Caco-2 (cell line): ENCODE measurements at regions not wholly inside any gene's neighbourhood (a gene's known extent, or its start where the extent isn't known, plus 50 kb on each side); places are given as distances from the start of the nearest gene placed in this dataset.

Experiments
- BruUV-seq: library from RNA; stranded (reverse); fragments of 400-500 nt; replicated peaks from 2 replicates; lab custom pipeline; 2021; lab: Mats Ljungman, UMichigan
- CTCF ChIA-PET: fragments of 300-600 bp; sonication (Branson Sonifier 250); formaldehyde crosslinking; loops from one replicate; lab custom pipeline; 2022; ENCODE audit warnings: antibody characterized with exemption; lab: Charles Lee
- POLR2A ChIA-PET: fragments of 300-600 bp; sonication (Branson Sonifier 250); formaldehyde crosslinking; loops from one replicate; lab custom pipeline; 2022; ENCODE audit warnings: antibody characterized with exemption; lab: Charles Lee
- DNase-seq, 2 experiments: peaks; one replicate each; pipeline versions ENCODE4 v3.0.0 to v3.0.0-alpha.2; 2020 to 2022
- H3K27me3 ChIP-seq: replicated peaks from 2 replicates; pipeline ENCODE4 v1.6.0; 2011; ENCODE audit warnings: low read length; ENCODE audit not compliant: control insufficient read depth, insufficient read depth
- H3K36me3 ChIP-seq: 2 replicates; pipeline ENCODE4 v1.5.1; 2011; ENCODE audit warnings: low read length; ENCODE audit not compliant: control insufficient read depth, insufficient read depth
- H3K4me1 ChIP-seq: fragments of 250-450 bp; sonication (Bioruptor Pico); 2 replicates; pipeline ENCODE4 v1.5.1; 2020; ENCODE audit warnings: mild to moderate bottlenecking
- H3K4me3 ChIP-seq: 2 replicates; pipeline ENCODE4 v1.5.1; 2011; ENCODE audit warnings: low read depth, mild to moderate bottlenecking, control low read depth, low read length
- H3K9me3 ChIP-seq: fragments of 250-450 bp; sonication (Bioruptor Pico); 2 replicates; pipeline ENCODE4 v1.5.1; 2020; ENCODE audit warnings: mild to moderate bottlenecking, moderate library complexity
- H3K27ac Mint-ChIP-seq: one replicate; pipeline ENCODE4 v1.8.0; 2022; ENCODE audit warnings: mixed read lengths; ENCODE audit not compliant: unreplicated experiment
- H3K27me3 Mint-ChIP-seq: one replicate; pipeline ENCODE4 v1.8.0; 2022; ENCODE audit warnings: mixed read lengths; ENCODE audit not compliant: insufficient read depth, unreplicated experiment
- H3K36me3 Mint-ChIP-seq: one replicate; pipeline ENCODE4 v1.8.0; 2022; ENCODE audit warnings: mild to moderate bottlenecking, mixed read lengths; ENCODE audit not compliant: insufficient read depth, unreplicated experiment
- H3K4me1 Mint-ChIP-seq: one replicate; pipeline ENCODE4 v1.8.0; 2022; ENCODE audit warnings: low read depth, mixed read lengths; ENCODE audit not compliant: unreplicated experiment
- H3K4me3 Mint-ChIP-seq: one replicate; pipeline ENCODE4 v1.8.0; 2022; ENCODE audit warnings: mild to moderate bottlenecking, moderate library complexity, mixed read lengths; ENCODE audit not compliant: unreplicated experiment
- H3K9me3 Mint-ChIP-seq: one replicate; pipeline ENCODE4 v1.8.0; 2022; ENCODE audit warnings: mixed read lengths; ENCODE audit not compliant: unreplicated experiment
- intact Hi-C: fragments of 100-400 bp; cut with micrococcal nuclease; formaldehyde crosslinking; loops from one replicate; pipeline ENCODE4 v1.10.0; 2022; ENCODE audit not compliant: unreplicated experiment
- TF ChIP-seq, protein P1 (sequence below), 2 experiments: fragments of 200-600 bp in 1 of 2; IDR thresholded peaks; 1 replicate in 1 of 2; 2 replicates in 1 of 2; pipeline versions ENCODE4 v1.5.1 to v1.8.0; 2011 to 2022; ENCODE audit warnings: antibody characterized with exemption in 1 of 2, control low read depth in 1 of 2, inconsistent platforms in 1 of 2, low read depth in 1 of 2, low read length in 1 of 2, mild to moderate bottlenecking in 1 of 2, moderate library complexity in 1 of 2; ENCODE audit not compliant: insufficient read depth in 1 of 2, severe bottlenecking in 1 of 2, unreplicated experiment in 1 of 2

DNA sequence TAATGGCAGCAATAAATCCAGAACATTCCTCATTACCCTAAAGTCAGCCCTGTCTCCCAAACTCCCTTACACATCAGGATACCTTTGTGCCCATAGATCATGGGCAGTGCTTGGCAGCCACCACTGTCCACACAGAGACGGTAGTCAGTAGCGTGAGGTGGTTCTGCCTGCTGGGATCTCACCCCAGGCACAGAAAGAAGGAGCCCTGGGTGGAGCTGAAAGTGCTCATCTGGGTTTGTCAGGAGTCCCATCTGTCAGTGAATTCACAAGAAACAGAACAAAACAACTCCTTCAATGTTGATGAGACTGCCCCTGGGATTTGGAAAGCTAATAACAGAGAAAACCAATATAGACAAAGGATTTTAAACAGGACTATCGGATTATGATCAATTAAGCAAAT, 90.2 kb upstream of the PRSS58 start:
- Mint-ChIP-seq H3K27ac (no peak overlapping the region), H3K36me3 (no peaks in the 10 kb centered on the region), H3K4me1 (no peaks in the 10 kb centered on the region), H3K27me3 (peaks cover 36% of the 10 kb centered on the region), H3K9me3 (no peaks in the 10 kb centered on the region), H3K4me3 (no peak overlapping the region)
- TF ChIP-seq, protein P1, sequence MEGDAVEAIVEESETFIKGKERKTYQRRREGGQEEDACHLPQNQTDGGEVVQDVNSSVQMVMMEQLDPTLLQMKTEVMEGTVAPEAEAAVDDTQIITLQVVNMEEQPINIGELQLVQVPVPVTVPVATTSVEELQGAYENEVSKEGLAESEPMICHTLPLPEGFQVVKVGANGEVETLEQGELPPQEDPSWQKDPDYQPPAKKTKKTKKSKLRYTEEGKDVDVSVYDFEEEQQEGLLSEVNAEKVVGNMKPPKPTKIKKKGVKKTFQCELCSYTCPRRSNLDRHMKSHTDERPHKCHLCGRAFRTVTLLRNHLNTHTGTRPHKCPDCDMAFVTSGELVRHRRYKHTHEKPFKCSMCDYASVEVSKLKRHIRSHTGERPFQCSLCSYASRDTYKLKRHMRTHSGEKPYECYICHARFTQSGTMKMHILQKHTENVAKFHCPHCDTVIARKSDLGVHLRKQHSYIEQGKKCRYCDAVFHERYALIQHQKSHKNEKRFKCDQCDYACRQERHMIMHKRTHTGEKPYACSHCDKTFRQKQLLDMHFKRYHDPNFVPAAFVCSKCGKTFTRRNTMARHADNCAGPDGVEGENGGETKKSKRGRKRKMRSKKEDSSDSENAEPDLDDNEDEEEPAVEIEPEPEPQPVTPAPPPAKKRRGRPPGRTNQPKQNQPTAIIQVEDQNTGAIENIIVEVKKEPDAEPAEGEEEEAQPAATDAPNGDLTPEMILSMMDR (IDR thresholded peaks at IDR 0.05; ENCODE audit: insufficient read depth in 1 of 2, low read depth in 1 of 2, low read length in 1 of 2, severe bottlenecking in 1 of 2, unreplicated experiment in 1 of 2): no peak
- intact Hi-C loops: no loop called here
- no TSS peak for BruUV-seq
- H3K4me3 ChIP-seq: no peak overlapping the region
- no peaks in the 10 kb centered on the region for H3K36me3 ChIP-seq
- ChIA-PET CTCF (no interaction called here), POLR2A (no interaction called here)
- no peaks in the 10 kb centered on the region for H3K4me1 ChIP-seq
- no peaks in the 10 kb centered on the region for H3K9me3 ChIP-seq
- DNase-seq: no peak
- no peaks in the 10 kb centered on the region for H3K27me3 ChIP-seq

DNA sequence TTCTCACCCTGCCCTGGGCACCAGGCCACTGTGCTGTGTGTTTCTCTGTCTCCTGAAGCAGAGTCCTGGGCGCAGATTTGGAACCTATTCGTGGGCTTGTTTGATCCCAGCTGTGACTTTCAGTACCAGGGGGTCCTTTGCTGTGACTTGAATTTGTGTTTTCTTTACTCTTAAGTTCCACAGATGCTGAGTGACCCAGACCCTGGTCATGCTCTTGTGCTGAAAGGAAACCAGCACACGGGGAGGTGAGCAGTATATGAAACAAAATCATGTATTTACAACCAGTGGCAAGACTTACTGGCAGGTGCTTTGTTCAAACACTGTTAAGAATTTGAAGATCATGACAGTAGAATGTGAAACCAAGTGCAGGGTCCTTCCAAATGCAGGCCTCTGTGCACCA, 89.2 kb upstream of the PRSS58 start:
- H3K27me3 Mint-ChIP-seq: peaks cover 32% of the 10 kb centered on the region
- POLR2A ChIA-PET: no interaction called here
- intact Hi-C loops: no loop called here

DNA sequence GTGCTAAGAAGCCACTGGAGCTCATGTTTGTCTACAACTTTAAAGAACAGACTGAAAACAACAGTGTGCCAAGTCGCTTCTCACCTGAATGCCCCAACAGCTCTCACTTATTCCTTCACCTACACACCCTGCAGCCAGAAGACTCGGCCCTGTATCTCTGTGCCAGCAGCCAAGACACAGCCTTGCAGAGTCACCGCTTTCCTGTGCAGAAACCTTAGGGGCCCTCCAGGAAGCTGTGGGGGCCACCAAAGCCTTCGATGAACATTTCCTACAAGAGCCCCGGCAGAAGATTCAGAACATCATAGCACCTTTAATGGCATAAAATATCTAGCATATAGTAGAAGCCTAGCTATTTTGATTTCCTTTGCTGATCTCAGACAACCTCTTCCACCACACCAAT, 88.0 kb upstream of the PRSS58 start:
- BruUV-seq: no TSS peak
- intact Hi-C loops: no loop called here
- no peaks in the 10 kb centered on the region for H3K27me3 ChIP-seq
- ChIA-PET POLR2A (no interaction called here), CTCF (interaction anchor here (1.2 kb wide), 1 partner anchor 23 kb away, joined by 3 read pairs; no protein-coding TSS in a partner anchor)
- H3K4me3 ChIP-seq: no peak overlapping the region
- Mint-ChIP-seq H3K9me3 (no peaks in the 10 kb centered on the region), H3K4me3 (no peak overlapping the region), H3K4me1 (no peaks in the 10 kb centered on the region), H3K27me3 (peaks cover 21% of the 10 kb centered on the region), H3K27ac (no peak overlapping the region), H3K36me3 (no peaks in the 10 kb centered on the region)
- no peak for DNase-seq
- H3K9me3 ChIP-seq: no peaks in the 10 kb centered on the region
- TF ChIP-seq, protein P1 (IDR thresholded peaks at IDR 0.05; ENCODE audit: insufficient read depth in 1 of 2, low read depth in 1 of 2, low read length in 1 of 2, severe bottlenecking in 1 of 2, unreplicated experiment in 1 of 2): no peak
- H3K4me1 ChIP-seq: no peaks in the 10 kb centered on the region
- H3K36me3 ChIP-seq: no peaks in the 10 kb centered on the region

More for the DNA sequence above, 89.2 kb upstream of the PRSS58 start:
- Histone ChIP-seq H3K4me3 (no peak overlapping the region), H3K27me3 (no peaks in the 10 kb centered on the region), H3K4me1 (no peaks in the 10 kb centered on the region), H3K36me3 (no peaks in the 10 kb centered on the region), H3K9me3 (no peaks in the 10 kb centered on the region)
- Mint-ChIP-seq H3K4me3 (no peak overlapping the region), H3K9me3 (no peaks in the 10 kb centered on the region), H3K36me3 (no peaks in the 10 kb centered on the region), H3K4me1 (no peaks in the 10 kb centered on the region), H3K27ac (no peak overlapping the region)
- TF ChIP-seq, protein P1 (IDR thresholded peaks at IDR 0.05; ENCODE audit: insufficient read depth in 1 of 2, low read depth in 1 of 2, low read length in 1 of 2, severe bottlenecking in 1 of 2, unreplicated experiment in 1 of 2): no peak
- DNase-seq: no peak
- CTCF ChIA-PET: interaction anchor here (0.6 to 0.7 kb wide), 2 partner anchors 29 to 78 kb away, joined by 5 to 6 read pairs; no protein-coding TSS in a partner anchor
- BruUV-seq: no TSS peak
